GM18508 (cell line): ENCODE measurements at regions not wholly inside any gene's neighbourhood (a gene's known extent, or its start where the extent isn't known, plus 50 kb on each side); places are given as distances from the start of the nearest gene placed in this dataset.
"Not testable (repeated sequence)": the region's sequence is repeated elsewhere in the genome, so short reads cannot be mapped to it uniquely, and the experiment has no call there.

ENCODE experiments used
- ATAC-seq: cut with Tn5 transposase; IDR thresholded peaks from one replicate; pipeline ENCODE4 v1.9.1; 2021; ENCODE audit warnings: moderate number of reproducible peaks; ENCODE audit not compliant: insufficient read depth, unreplicated experiment

GRCh38 chr5:120913396-120913795 is 449.3 kb downstream of the PRR16 start:
- no peak for ATAC-seq

GRCh38 chr5:120917214-120917758 is 453.2 kb downstream of the PRR16 start:
- ATAC-seq = no peak

- no peak for ATAC-seq
Measured at GRCh38 chr5:120919017-120919416, 454.9 kb downstream of the PRR16 start.

- ATAC-seq = no peak
Measured at GRCh38 chr5:120923026-120923425, 458.9 kb downstream of the PRR16 start.

GRCh38 chr5:120926471-120926870 is 462.4 kb downstream of the PRR16 start:
- no peak for ATAC-seq

GRCh38 chr5:120927950-120928530 is 463.9 kb downstream of the PRR16 start:
- no peak for ATAC-seq

GRCh38 chr5:120932480-120932879 is 468.4 kb downstream of the PRR16 start:
- ATAC-seq = no peak

- no peak for ATAC-seq
Measured at GRCh38 chr5:120934031-120934430, 469.9 kb downstream of the PRR16 start.

GRCh38 chr5:120936652-120937051 is 472.6 kb downstream of the PRR16 start:
- ATAC-seq = no peak

- ATAC-seq = no peak
Measured at GRCh38 chr5:120938604-120939003, 474.5 kb downstream of the PRR16 start.

GRCh38 chr5:120942596-120943350 is 478.7 kb downstream of the PRR16 start:
- no peak for ATAC-seq

- ATAC-seq = not testable (repeated sequence)
Measured at GRCh38 chr5:120949596-120949995, 485.5 kb downstream of the PRR16 start.

- not testable (repeated sequence) for ATAC-seq
Measured at GRCh38 chr5:120953445-120953844, 489.3 kb downstream of the PRR16 start.

GRCh38 chr5:120954255-120954654 is 490.2 kb downstream of the PRR16 start:
- ATAC-seq = no peak

GRCh38 chr5:120955795-120956194 is 491.7 kb downstream of the PRR16 start:
- ATAC-seq = no peak

GRCh38 chr5:120958877-120959485 is 494.9 kb downstream of the PRR16 start:
- no peak for ATAC-seq

- no peak for ATAC-seq
Measured at GRCh38 chr5:120960510-120960909, 496.4 kb downstream of the PRR16 start.

- ATAC-seq = no peak
Measured at GRCh38 chr5:120967366-120967765, 503.3 kb downstream of the PRR16 start.

- no peak for ATAC-seq
Measured at GRCh38 chr5:120974690-120975089, 510.6 kb downstream of the PRR16 start.

- no peak for ATAC-seq
Measured at GRCh38 chr5:120982351-120982750, 518.3 kb downstream of the PRR16 start.

- no peak for ATAC-seq
Measured at GRCh38 chr5:120985526-120985925, 521.4 kb downstream of the PRR16 start.
